BE2C (cell line): ENCODE measurements at regions not wholly inside any gene's neighbourhood (a gene's known extent, or its start where the extent isn't known, plus 50 kb on each side); places are given as distances from the start of the nearest gene placed in this dataset.

Experiments
- DNase-seq: peaks from one replicate; pipeline ENCODE4 v3.0.0-alpha.2; 2020
- H3K27me3 ChIP-seq: fragments of 250-450 bp; sonication (Bioruptor Pico); 2 replicates; pipeline ENCODE4 v1.5.1; 2020; ENCODE audit warnings: mild to moderate bottlenecking
- H3K36me3 ChIP-seq: fragments of 250-450 bp; sonication (Bioruptor Pico); 2 replicates; pipeline ENCODE4 v1.5.1; 2020; ENCODE audit warnings: mild to moderate bottlenecking
- H3K4me1 ChIP-seq: fragments of 250-450 bp; sonication (Bioruptor Pico); 2 replicates; pipeline ENCODE4 v1.5.1; 2020
- H3K4me3 ChIP-seq: 2 replicates; pipeline ENCODE4 v1.5.1; 2011; ENCODE audit warnings: low read depth, low read length
- H3K9me3 ChIP-seq: fragments of 250-450 bp; sonication (Bioruptor Pico); 2 replicates; pipeline ENCODE4 v1.5.1; 2020
- CTCF ChIP-seq: IDR thresholded peaks from 2 replicates; pipeline ENCODE4 v1.5.1; 2012; ENCODE audit warnings: mild to moderate bottlenecking, low read depth, low read length

DNA sequence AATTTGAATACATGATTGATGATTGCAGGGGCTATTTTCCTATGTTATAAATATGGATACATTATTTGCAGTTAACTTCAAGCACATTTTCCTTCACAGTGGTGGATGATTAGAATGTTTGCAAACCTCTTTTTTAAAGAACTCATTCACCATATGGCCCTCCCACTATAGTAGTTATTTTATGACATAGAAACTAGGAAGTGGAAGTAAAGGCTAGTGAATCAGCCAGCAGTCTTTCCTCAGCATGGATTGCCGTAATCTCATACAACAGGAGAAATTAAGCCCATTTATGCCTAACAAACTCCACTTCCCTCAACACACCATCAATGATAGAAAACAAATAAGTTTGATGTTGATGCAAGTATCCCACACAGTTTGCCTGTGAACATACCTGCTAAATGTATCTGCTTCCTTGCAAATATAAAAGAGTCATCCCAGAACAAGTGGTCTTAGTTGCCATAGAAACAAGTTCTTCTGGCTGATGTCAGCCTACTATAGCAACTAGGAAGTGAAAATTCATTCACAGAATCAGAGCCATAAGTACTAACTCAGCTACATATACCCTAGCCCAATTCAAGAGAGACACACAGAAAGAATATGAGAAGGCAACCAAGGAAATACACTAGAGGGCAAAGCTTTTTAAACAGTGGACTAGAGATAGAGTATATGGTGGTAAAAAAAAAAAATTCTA, 100.9 kb upstream of the RADX start:
- Histone ChIP-seq H3K27me3 (no peaks in the 10 kb centered on the region), H3K4me3 (no peak overlapping the region), H3K36me3 (no peaks in the 10 kb centered on the region), H3K9me3 (no peaks in the 10 kb centered on the region), H3K4me1 (no peaks in the 10 kb centered on the region)
- no peak for TF ChIP-seq CTCF
- DNase-seq = no peak
